Liver (tissue), 8 donors: ENCODE measurements at regions not wholly inside any gene's neighbourhood (a gene's known extent, or its start where the extent isn't known, plus 50 kb on each side); places are given as distances from the start of the nearest gene placed in this dataset.
"Not testable (repeated sequence)": the region's sequence is repeated elsewhere in the genome, so short reads cannot be mapped to it uniquely, and the experiment has no call there.

Experiments used
- DNase-seq: peaks from one replicate; pipeline ENCODE4 v3.0.0-alpha.2; 2017; ENCODE audit warnings: low spot score
- H3K27ac ChIP-seq, 2 donors: one replicate each; pipeline ENCODE4 v1.7.0; 2013; ENCODE audit warnings: inconsistent platforms in 2 of 2, low read length in 2 of 2, control low read depth in 1 of 2, low read depth in 1 of 2, mild to moderate bottlenecking in 1 of 2
- H3K27me3 ChIP-seq, 4 donors: one replicate each; pipeline versions ENCODE4 v1.6.1 to v1.7.0; 2013; ENCODE audit warnings: low read length in 3 of 4, inconsistent platforms in 1 of 4, mild to moderate bottlenecking in 1 of 4, moderate library complexity in 1 of 4; ENCODE audit not compliant: control insufficient read depth in 4 of 4, insufficient read depth in 4 of 4
- H3K36me3 ChIP-seq, 4 donors: one replicate each; pipeline versions ENCODE4 v1.6.1 to v1.7.0; 2013; ENCODE audit warnings: low read length in 3 of 4, mild to moderate bottlenecking in 3 of 4, low read depth in 1 of 4, moderate library complexity in 1 of 4; ENCODE audit not compliant: control insufficient read depth in 4 of 4, insufficient read depth in 3 of 4
- H3K4me1 ChIP-seq, 4 donors: one replicate each; pipeline versions ENCODE4 v1.6.1 to v1.7.0; 2013; ENCODE audit warnings: low read length in 3 of 4, mild to moderate bottlenecking in 3 of 4, moderate library complexity in 1 of 4; ENCODE audit not compliant: control insufficient read depth in 4 of 4, insufficient read depth in 4 of 4
- H3K4me3 ChIP-seq, 3 donors: one replicate each; pipeline versions ENCODE4 v1.6.1 to v1.7.0; 2013; ENCODE audit warnings: low read length in 3 of 3, control low read depth in 1 of 3, low read depth in 1 of 3, mild to moderate bottlenecking in 1 of 3
- H3K9ac ChIP-seq, 2 donors: one replicate each; pipeline ENCODE4 v1.7.0; 2013; ENCODE audit warnings: low read length in 2 of 2, mild to moderate bottlenecking in 2 of 2, moderate library complexity in 2 of 2, control low read depth in 1 of 2, low read depth in 1 of 2
- H3K9me3 ChIP-seq, 4 donors: one replicate each; pipeline versions ENCODE4 v1.6.1 to v1.7.0; 2013; ENCODE audit warnings: low read length in 3 of 4; ENCODE audit not compliant: control insufficient read depth in 4 of 4
- ATF3 ChIP-seq: IDR thresholded peaks from 2 replicates; pipeline ENCODE4 v1.6.1; 2016; ENCODE audit warnings: antibody characterized with exemption
- CTCF ChIP-seq: fragments of 150-350 bp; IDR thresholded peaks from 2 replicates; pipeline ENCODE4 v1.5.1; 2017; ENCODE audit warnings: improper control_type of control experiment, low read depth, low read length; ENCODE audit not compliant: missing input control
- EGR1 ChIP-seq, 2 donors: IDR thresholded peaks; 2 replicates each; pipeline ENCODE4 v1.6.1; 2016 to 2018; ENCODE audit warnings: antibody characterized with exemption in 2 of 2, low read depth in 2 of 2
- FOXA1 ChIP-seq: IDR thresholded peaks from 2 replicates; pipeline ENCODE4 v1.6.1; 2016; ENCODE audit warnings: antibody characterized with exemption
- FOXA2 ChIP-seq: IDR thresholded peaks from 2 replicates; pipeline ENCODE4 v1.6.1; 2016; ENCODE audit warnings: antibody characterized with exemption
- GABPA ChIP-seq, 2 donors: IDR thresholded peaks in 1 of 2; conservative IDR thresholded peaks in 1 of 2; 2 replicates each; pipeline ENCODE4 v1.6.1; 2016; ENCODE audit warnings: antibody characterized with exemption in 2 of 2, mild to moderate bottlenecking in 1 of 2, moderate library complexity in 1 of 2
- HNF4A ChIP-seq, 2 donors: conservative IDR thresholded peaks; 2 replicates each; pipeline ENCODE4 v1.6.1; 2016; ENCODE audit warnings: antibody characterized with exemption in 2 of 2, mild to moderate bottlenecking in 2 of 2
- HNF4G ChIP-seq: IDR thresholded peaks from 2 replicates; pipeline ENCODE4 v1.6.1; 2016; ENCODE audit warnings: antibody characterized with exemption
- JUND ChIP-seq, 2 donors: IDR thresholded peaks; 2 replicates each; pipeline ENCODE4 v1.6.1; 2016; ENCODE audit warnings: antibody characterized with exemption in 2 of 2
- MAX ChIP-seq: IDR thresholded peaks from 2 replicates; pipeline ENCODE4 v1.6.1; 2016; ENCODE audit warnings: antibody characterized with exemption
- NR2F2 ChIP-seq: IDR thresholded peaks from 2 replicates; pipeline ENCODE4 v1.6.1; 2016; ENCODE audit warnings: antibody characterized with exemption
- RAD21 ChIP-seq, 2 donors: IDR thresholded peaks; 2 replicates each; pipeline ENCODE4 v1.6.1; 2016; ENCODE audit warnings: antibody characterized with exemption in 2 of 2, mild to moderate bottlenecking in 2 of 2
- REST ChIP-seq: IDR thresholded peaks from 2 replicates; pipeline ENCODE4 v1.6.1; 2016; ENCODE audit warnings: antibody characterized with exemption, mild to moderate bottlenecking
- RXRA ChIP-seq, 2 donors: IDR thresholded peaks; 2 replicates each; pipeline ENCODE4 v1.6.1; 2017 to 2018; ENCODE audit warnings: antibody characterized with exemption in 2 of 2, mild to moderate bottlenecking in 1 of 2
- SP1 ChIP-seq: IDR thresholded peaks from 2 replicates; pipeline ENCODE4 v1.6.1; 2018; ENCODE audit warnings: antibody characterized with exemption, mild to moderate bottlenecking
- TAF1 ChIP-seq: conservative IDR thresholded peaks from 2 replicates; pipeline ENCODE4 v1.6.1; 2016; ENCODE audit warnings: antibody characterized with exemption, mild to moderate bottlenecking
- YY1 ChIP-seq: IDR thresholded peaks from 2 replicates; pipeline ENCODE4 v1.6.1; 2016; ENCODE audit warnings: antibody characterized with exemption, mild to moderate bottlenecking
- ZBTB33 ChIP-seq: IDR thresholded peaks from 2 replicates; pipeline ENCODE4 v1.6.1; 2016; ENCODE audit warnings: antibody characterized with exemption
- WGBS: extraction: QIAGEN DNeasy Blood & Tissue Kit; methylation state at CpG from one replicate; pipeline ENCODE4 v1.1.7; 2013; 5-methylcytosine and 5-hydroxymethylcytosine counted together
- donor health status: healthy.
- donor health status: healthy.
- donor health status: healthy.
- donor health status: healthy.
- donor health status: healthy.

- H3K27me3 ChIP-seq: no peaks in the 10 kb centered on the region
- no peak for DNase-seq
- H3K9ac ChIP-seq: no peak overlapping the region
- WGBS: 97% methylated on average over 4 of the region's 4 CpGs
- H3K36me3 ChIP-seq: no peaks in the 10 kb centered on the region
- TF ChIP-seq ZBTB33 (no peak), YY1 (no peak), HNF4A (conservative IDR thresholded peaks at IDR 0.05) (no peak), GABPA (IDR thresholded peaks at IDR 0.05 in 1 of 2, conservative IDR thresholded peaks at IDR 0.05 in 1 of 2) (no peak), TAF1 (no peak), CTCF (no peak), RXRA (IDR thresholded peaks at IDR 0.05) (no peak), NR2F2 (no peak), SP1 (no peak), ATF3 (no peak), JUND (IDR thresholded peaks at IDR 0.05) (no peak), EGR1 (IDR thresholded peaks at IDR 0.05; ENCODE audit: low read depth in 2 of 2) (no peak), FOXA1 (no peak), FOXA2 (no peak), HNF4G (no peak), MAX (no peak), RAD21 (IDR thresholded peaks at IDR 0.05) (no peak), REST (no peak)
- no peak overlapping the region for H3K27ac ChIP-seq
- no peaks in the 10 kb centered on the region for H3K4me1 ChIP-seq
- H3K4me3 ChIP-seq: no peak overlapping the region
- H3K9me3 ChIP-seq: peaks cover 0 to 2% (median under 1%) of the 10 kb centered on the region in 4 donors
These were observed 153.3 kb upstream of the PGRMC2 start for GRCh38 chr4:128440923-128441322.

- not testable (repeated sequence) for H3K4me1 ChIP-seq, H3K9me3 ChIP-seq, H3K27ac ChIP-seq, DNase-seq, H3K36me3 ChIP-seq, H3K4me3 ChIP-seq, H3K9ac ChIP-seq, H3K27me3 ChIP-seq
- WGBS: 96% methylated on average over 8 of the region's 8 CpGs
These were observed 149.4 kb upstream of the PGRMC2 start for GRCh38 chr4:128437023-128437422.

GRCh38 chr4:128429023-128429613, 141.5 kb upstream of the PGRMC2 start:
- not testable (repeated sequence) for H3K27me3 ChIP-seq, H3K9ac ChIP-seq, H3K27ac ChIP-seq, H3K9me3 ChIP-seq, H3K4me3 ChIP-seq, H3K4me1 ChIP-seq, H3K36me3 ChIP-seq, DNase-seq
- WGBS: 90% methylated on average over 2 of the region's 2 CpGs
